GM19240 (cell line): ENCODE measurements at regions not wholly inside any gene's neighbourhood (a gene's known extent, or its start where the extent isn't known, plus 50 kb on each side); places are given as distances from the start of the nearest gene placed in this dataset.
"Not testable (repeated sequence)": the region's sequence is repeated elsewhere in the genome, so short reads cannot be mapped to it uniquely, and the experiment has no call there.

Experiments
- DNase-seq: peaks from one replicate; pipeline ENCODE4 v3.0.0; 2011; ENCODE audit warnings: low spot score; ENCODE audit not compliant: insufficient read length

DNA sequence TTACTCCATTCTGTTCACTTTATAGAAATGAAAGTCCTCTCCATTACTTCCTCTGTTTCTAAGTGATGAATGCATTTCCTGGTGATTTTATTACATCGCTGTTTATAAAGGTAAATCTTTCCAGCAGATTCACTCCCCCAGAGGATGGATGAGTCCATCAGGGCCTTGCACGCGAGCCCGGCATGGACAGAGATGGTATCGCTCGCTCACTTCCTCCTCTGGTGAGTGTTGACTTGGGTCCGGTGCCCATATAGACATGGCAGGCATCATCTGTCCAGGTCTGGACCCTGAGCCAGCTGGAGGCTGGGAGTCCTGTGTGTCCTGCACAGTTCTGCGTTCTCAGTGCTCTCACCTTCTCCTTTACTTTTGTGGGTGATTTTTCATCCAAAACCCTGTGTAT, 733.6 kb upstream of the SALL3 start:
- DNase-seq, result no peak

DNA sequence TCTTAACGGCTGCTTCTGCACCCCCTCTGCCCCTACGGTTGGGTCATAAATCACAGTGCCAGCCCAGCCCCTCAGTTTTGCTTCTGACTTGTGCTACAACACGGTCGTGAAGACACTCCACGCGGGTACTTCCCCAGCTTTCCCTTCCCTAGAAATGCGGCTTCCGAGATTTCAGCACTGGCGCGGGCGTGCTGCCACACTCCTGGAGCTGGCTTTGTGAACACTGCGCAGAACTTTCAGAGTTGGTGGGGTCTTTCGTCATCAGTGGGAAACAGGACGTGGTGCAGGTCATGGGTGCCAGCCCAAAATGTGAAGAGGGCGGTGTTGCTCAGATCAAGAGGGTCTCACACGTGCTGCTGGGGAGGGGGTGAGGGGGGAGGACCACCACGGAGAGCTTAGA, 733.0 kb upstream of the SALL3 start:
- DNase-seq, result no peak

DNA sequence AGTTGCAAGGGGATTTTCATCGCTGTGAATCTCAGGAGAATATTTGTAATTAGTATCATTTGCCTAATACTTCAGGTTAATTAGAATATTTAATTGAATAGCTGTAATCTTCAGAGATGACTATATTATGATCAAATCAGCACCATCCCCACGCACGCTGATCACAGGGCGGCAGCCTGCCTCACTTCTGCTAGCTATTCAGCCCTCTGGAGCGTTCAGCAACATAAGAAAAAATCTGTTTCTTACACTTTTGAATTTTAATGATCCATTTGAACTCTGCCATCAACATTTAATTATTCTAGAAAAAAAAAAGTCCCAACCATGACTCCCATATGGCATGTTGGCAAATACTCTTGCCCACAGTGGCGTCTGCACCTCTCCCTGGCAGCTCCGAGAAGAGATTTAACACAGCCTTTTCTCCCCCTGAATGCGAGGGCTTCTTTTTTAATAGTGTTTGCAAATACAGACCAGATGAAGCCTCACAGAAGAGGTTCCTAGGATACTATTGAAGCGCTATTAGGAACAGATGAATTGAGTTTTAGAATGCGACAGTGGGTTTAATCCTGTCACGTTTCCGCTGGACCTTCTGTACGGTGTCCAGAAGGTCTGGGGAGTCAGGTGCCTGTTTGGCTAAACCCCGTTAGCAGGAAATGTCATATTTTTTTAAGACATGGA, 731.9 kb upstream of the SALL3 start:
- no peak for DNase-seq

DNA sequence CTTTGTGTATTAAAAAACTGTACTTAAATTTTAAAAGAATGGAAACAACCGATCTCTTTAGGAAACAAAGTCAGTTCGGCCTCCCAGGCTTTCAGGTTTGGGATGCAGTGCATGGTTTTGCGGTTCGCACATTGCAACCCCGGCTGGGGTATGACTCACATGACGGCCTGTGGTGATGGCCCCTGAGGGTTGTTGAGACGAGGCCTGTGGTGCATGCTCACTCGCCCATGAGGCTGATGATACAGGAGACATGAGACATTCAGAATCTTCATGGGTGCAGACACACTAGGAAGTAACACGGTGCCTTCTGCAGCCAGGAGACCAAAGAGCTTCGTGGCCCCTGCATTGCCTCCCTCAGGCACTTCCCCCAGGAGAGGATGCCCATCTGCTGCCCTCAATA, 724.6 kb upstream of the SALL3 start:
- DNase-seq, result no peak

DNA sequence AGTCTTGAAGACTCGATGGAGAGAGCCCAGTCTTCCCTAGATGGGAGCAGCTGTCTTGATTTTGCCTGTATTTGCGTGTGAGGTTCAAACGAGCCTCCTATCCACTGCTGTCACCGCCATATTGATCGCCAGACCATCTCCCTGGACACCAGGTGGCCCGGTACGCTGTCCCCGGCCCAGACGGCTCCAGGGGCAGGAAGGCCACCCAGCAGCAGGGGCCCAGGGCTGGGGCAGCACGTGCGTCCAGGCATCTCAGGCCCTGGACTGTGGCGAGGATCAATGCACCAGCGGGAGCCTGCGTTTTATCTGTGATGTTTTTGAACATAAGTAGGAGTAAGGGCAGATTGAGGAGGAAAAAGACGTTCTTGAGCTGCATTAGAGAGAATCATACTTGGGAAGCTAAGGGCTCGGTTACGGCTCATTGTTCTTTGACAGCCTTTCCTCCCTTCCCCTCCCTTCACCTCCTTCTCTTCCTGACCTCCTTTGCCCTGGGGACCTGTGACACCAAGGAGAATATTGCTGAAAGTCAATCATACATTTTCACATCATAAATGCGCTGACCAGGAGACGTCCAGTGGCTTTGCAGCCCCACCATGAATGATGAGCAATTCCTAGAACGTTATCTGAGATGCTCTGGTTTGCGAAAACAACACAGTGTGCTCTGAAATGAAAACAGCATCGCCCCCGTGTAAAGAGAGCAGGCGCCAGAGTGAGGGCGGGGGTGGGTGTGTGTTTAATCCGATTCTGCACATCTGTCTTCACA, 711.2 kb upstream of the SALL3 start:
- no peak for DNase-seq

DNA sequence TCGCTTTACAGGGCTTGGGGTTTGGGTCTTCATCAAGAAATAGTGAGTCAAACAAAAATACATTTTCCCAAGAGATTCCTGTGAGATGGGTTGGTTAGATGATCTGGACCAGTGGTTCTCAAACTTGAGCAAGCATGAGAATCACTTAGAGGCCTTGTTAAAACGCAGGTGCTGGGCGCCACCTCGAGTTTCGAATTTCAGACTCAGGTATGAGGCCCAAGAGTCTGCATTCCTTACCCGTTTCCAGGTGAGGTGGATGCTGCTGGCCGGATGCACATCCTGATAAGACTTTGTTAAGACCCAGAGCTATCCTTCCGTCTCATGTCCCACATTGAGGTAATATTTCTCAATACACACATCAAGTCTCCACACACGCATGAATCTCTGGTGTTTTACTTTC, 707.8 kb upstream of the SALL3 start:
- DNase-seq, result no peak

DNA sequence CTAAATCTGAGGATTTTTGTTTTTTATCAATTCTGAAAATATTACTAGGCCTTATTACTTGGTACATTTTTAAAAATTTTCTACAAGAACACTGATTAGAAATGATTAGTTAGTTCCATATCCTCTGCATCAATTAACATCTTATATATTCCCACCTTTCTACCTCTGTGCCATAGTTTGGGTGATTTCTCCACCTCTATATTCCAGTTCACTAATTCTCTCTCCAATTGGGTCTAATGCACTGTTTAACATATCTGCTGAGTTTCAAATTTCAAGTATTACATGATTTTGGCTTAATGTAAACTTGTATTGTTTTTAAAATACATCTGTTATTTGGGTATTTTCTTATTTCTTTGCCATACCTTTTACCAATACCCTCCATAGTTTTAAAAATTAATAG, 705.7 kb upstream of the SALL3 start:
- DNase-seq, result no peak

DNA sequence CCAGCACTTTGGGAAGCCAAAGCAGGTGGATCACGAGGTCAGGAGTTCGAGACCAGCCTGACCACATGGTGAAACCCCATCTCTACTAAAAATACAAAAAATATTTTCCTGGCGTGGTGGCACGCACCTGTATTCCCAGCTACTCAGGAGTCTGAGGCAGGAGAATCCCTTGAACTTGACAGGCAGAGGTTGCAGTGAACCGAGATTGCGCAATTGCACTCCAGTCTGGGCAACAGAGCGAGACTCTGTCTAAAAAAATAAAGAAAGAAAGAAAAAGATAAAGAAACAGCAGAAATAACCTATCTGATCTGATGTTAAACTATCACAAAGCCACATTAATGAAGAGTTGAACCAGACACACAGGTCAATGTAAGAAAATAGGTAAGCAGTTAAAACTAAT, 696.2 kb upstream of the SALL3 start:
- DNase-seq, result not testable (repeated sequence)

DNA sequence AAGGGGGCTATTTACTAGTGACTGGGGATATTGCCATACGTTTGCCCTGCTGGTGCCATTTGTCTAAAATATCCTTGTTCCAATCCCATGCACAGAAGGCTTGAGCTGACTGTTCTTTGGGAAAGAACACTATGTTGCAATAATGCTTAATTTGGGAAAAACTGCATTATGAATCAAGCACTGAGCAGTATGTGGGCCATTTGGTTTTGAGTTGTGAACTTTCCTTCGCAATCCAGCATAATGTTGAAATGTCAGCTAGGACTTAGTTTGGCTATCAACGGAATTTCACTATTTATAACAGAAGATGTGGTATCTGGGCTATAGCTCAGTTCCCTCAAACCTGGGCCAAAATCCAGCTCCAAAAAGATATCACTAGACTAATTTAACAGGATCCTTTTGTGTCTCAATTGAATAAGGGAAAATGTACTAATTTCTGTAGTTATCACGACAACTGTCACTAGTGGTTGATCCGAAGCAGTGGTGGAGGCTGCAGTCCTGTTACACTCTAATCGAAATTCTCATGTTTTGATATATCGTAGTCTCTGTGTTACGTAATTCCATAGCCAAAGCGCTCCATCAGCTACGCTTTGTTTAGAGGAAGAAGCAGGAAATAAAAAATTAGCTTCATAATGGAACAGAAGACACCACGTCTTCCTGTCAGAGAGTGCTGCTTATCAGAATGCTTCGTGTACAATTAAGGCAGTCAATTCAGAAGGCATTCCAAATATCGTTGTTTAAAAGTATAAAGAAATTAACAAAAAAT, 686.8 kb upstream of the SALL3 start:
- no peak for DNase-seq

DNA sequence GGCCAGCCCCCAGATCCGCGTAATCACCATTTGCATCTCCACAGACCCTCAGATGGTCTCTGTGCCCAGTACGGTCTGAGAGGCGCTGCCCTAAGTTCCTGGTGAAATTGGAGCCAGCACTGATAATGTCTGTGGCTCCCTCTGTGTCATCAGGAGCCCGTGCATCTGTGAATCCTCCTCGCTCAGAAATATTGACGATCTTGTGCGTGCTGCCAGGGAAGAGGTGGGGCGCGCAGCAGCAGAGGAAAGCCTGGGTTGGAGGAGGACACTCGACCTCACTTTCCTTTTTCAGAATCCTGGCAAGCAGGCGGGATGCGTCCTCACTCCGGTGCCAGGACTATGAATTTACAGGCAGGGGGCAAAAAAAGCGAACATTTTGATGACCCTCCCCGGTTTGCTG, 686.1 kb upstream of the SALL3 start:
- no peak for DNase-seq

DNA sequence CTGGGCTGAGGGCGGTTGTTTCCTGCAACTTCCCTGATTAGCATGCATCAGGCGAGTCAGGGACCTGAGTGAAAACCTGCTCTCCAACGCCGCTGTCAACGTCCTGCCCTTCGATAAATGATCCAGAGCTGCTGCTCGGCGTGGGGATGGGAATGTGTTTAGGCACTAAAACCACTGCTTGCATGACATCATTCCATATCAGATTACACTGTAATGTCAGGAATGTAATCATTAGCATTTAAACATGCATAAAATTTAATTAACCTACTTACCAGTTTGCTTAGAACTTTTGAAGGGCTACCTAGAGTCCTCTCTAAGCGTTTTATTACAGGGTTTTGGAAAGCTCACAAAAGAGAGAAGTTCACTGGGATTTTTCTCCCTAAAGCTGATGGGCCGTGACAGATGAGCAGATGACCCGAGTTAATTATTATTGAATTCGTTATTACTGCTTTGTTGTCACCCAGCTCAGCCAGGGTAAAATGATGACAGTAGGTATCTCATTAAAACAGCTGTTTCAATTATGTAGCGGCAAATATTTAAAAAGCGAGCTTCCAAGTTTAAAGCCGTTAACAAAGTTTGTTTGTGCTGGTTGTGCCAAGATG, 685.6 kb upstream of the SALL3 start:
- DNase-seq, result no peak

DNA sequence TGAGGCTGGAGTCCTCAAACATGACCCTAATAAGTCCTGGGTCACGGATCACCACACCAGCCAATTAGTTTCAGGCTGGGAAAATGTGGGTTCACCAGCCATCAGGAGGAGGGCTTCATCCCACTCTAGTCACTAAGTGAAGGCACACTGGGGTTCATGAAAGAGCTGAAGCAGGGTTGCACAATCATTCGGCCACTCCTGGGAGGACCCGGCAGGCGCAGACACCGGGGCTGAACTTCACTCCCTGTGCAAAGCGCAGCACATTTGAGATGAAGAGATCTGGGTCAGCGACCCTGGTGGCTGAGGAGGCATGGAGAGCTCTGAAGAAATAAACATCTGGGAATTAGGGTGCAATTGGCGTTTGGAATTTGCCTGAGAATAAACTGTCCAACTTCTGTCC, 684.4 kb upstream of the SALL3 start:
- DNase-seq, result no peak

DNA sequence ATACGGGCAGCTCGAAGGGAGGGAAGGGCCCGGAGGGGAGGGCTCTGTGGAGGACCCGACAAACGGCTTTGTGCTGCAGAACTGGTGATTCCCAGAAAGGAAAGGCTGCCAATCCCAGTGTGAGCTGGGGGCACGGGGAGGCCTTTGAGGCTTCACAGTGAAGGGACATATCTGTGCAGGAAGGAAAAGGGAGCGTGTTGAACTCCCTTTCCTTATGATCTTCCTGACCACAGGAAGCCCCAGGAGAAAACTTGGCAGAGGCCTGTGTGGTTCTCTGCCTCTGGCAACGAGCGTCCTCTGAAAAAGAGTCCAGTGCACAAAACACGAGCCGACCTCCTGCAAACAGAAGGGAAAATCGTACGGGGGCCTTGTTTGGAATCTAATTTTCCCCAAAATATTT, 683.5 kb upstream of the SALL3 start:
- no peak for DNase-seq

DNA sequence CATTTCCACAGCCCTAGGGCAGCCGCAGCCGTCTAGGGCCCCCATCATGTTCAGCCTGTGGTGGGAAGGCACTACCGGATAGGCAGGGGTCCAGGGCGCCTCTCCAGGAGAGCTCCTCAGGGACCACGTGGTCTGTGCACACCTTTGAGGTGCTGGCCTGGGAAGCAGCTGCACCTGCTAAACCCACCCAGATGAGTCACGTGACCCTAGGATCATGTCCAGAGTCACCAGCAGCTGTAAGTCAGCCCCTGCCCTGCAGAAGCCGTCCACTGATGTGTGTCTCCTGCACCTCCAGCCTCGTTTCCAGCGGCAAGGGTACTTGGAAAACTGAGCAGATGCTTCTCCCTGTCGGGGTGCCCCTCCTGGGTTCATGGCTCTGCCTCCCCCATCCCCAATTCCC, 682.6 kb upstream of the SALL3 start:
- no peak for DNase-seq

DNA sequence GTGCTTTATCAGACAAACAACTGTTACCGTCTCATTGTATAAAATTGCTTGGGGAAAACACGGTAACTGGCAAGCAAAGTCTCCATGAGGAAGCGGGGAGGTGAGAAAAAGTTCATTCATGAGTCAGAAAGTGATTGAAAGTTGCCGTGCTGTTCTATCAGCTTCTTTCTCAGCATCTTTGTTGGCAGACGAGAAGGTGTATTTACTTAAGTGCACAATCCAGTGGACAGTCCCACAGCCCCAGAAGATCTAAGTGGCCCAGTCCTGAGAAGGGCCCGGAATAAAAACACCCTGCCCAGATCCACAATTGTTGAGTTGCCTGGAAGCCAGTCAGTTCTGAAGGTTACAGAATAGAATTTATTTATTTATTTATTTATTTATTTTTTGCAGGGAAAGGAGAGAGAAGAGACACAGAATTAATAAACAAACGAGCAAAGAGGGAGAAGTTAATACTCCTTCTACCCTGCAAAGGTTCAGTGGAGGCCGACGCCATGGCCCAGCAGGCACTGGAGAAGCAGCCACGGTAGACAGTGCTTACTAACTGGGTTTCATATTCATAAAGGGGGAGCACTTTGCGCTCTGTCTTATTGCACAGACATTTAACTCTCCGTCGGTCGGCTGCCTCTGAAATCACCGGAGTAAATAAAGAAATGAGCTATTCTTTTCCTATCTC, 676.0 kb upstream of the SALL3 start:
- no peak for DNase-seq

DNA sequence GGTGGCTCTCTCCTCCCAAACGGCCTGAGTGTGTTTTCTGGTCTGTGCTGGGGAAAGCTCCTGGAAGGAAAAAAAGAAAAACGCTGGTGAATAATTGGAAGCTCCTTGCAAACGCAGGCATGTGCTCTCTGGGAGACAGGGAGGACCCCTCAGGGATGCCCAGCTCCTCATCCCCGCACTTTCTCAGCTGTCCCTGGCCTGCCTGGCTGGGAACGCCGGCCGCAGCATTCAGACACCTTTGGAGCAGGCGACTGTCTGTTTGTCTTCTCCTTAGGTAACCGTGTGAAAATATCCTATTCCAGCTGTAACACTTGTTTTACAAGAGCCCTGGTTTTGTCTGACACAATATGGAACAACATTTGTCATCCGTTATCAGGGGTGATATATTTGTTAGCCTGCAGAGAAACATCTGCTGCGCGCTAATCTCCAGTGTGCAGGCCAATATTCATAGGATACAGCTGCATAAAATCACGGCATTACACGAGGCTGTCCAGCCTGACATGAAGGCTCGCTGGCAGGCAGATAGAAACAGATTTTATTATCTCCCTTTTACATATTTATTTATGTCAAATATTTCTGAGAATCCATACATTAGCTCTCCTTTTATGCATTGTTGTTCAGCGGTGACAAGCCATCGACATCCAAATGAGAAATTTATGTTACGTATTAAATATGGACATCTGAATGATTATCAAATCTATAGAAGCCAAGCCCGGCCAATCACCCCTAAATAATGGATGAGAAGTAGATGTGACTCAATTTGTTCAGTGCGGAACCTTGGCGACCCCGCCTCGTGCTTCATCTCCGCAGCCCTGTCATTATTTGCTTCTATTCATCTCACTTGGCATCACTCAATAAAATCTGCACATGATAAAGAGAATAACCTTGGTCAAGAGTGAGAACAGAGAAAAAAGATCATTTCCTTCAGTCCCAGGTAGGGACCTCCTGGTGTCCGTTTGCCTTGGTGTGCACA, 675.1 kb upstream of the SALL3 start:
- no peak for DNase-seq

DNA sequence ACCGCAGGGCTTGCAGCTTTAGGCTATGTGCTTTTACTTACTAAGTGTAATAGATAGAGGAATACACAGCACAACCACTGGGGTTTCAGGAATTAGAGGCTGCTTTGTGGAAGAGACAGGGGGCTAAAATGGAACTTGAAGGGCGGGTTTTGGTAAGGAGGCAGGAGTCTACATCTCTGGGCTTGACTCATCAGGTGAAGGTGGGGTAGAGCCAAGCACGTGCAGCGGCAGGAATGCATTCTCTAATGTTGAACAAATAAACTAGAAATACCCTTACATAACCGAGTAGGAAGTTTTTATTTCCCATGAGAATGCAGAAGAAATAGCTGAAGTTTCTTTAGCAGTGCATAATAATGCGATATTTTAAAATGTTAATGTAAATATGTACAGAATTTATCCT, 673.8 kb upstream of the SALL3 start:
- no peak for DNase-seq

DNA sequence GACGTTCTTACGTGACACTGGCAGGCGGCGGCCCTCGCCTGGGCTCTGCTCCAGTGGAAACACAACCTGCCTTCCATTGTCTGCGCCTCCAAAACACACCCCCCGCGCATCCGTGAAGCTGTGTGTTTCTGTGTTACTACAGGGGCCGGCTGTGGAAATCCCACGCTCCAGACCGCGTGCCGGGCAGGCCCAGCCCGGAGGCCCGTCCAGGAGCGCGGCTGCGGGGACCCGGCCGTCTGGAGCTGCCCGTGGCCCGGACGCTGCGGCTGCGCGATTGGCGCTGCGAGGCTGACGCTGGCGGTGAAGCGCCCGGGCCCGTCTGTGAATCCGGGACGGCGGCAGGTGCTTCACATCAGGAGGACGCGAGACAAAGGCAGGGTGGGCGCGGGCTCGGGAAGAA, 670.3 kb upstream of the SALL3 start:
- no peak for DNase-seq

DNA sequence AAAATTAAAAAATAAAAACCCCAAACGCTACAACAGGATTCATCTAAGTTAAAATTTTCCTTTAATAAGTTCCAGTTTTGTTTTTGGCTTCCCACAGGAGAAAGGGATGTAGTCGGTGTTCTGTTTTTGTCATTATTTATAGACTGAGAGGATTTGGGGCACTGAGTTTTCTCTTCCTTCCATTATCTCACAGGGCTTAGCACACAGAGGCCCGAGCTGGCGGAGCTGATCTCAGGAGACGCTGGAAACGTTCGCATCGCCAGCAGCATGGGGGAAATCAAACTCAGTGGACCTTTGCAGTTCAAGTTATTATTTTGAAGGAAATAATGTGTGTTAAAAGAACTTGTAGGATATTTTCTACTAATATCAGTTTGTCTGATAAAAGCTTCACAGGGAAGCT, 669.7 kb upstream of the SALL3 start:
- no peak for DNase-seq

DNA sequence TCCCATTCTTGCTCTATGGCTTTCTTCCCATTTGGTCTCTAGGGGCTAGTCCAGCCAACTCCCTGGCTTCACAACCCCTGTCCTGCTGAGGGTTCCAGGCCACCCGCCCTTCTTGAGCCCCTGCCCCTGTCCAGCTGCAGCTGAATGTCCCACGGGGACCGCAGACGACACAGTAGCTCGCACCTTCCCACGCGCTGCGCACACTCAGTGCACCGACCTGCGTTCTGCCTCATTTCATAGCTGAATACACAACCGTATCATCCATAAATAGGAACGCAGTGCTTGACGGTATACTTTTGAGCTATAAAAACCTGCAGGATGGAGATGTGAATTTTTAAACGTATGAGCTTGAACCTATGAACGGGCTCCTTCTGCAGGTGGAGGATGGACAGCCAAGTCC, 660.4 kb upstream of the SALL3 start:
- DNase-seq, result no peak
